ENCODE measurements at regions not wholly inside any gene's neighbourhood (a gene's known extent, or its start where the extent isn't known, plus 50 kb on each side); places are given as distances from the start of the nearest gene placed in this dataset.

GRCh38 chr17:65278820-65279184 lies 141.6 kb downstream of the RGS9 start:
- TF ChIP-seq CTCF (IDR thresholded peaks at IDR 0.05) (no peak), ZFX (IDR thresholded peaks at IDR 0.05; ENCODE audit: borderline replicate concordance) (no peak)

Measured in 22Rv1 (cell line).